Esophagus squamous epithelium (tissue), 5 donors: ENCODE measurements at regions not wholly inside any gene's neighbourhood (a gene's known extent, or its start where the extent isn't known, plus 50 kb on each side); places are given as distances from the start of the nearest gene placed in this dataset.
"Not testable (repeated sequence)": the region's sequence is repeated elsewhere in the genome, so short reads cannot be mapped to it uniquely, and the experiment has no call there.

Experiments
- DNase-seq: peaks from one replicate; lab custom pipeline; 2025; lab: John Stamatoyannopoulos, UW
- H3K27ac ChIP-seq, 4 donors: fragments of 200-600 bp; sonication (generic); one replicate each; pipeline ENCODE4 v1.5.1; 2016 to 2019; ENCODE audit warnings: mild to moderate bottlenecking in 1 of 4
- H3K27me3 ChIP-seq, 4 donors: fragments of 200-600 bp; sonication (generic); 1 replicate in 3 of 4; 2 replicates in 1 of 4; pipeline versions ENCODE4 v1.5.1 to v1.6.0; 2017 to 2021; ENCODE audit warnings: antibody characterized with exemption in 1 of 4
- H3K36me3 ChIP-seq, 3 donors: fragments of 200-600 bp; sonication (generic); one replicate each; pipeline ENCODE4 v1.5.1; 2016 to 2019
- H3K4me1 ChIP-seq, 3 donors: fragments of 200-600 bp; sonication (generic); one replicate each; pipeline ENCODE4 v1.5.1; 2017 to 2019
- H3K4me3 ChIP-seq, 4 donors: fragments of 200-600 bp; sonication (generic); 1 replicate in 3 of 4; 2 replicates in 1 of 4; pipeline ENCODE4 v1.5.1; 2016 to 2019; ENCODE audit warnings: mild to moderate bottlenecking in 2 of 4, moderate library complexity in 1 of 4
- H3K9me3 ChIP-seq, 3 donors: fragments of 200-600 bp; sonication (generic); one replicate each; pipeline ENCODE4 v1.5.1; 2016 to 2019
- POLR2A ChIP-seq, 4 donors: fragments of 450-650 bp; IDR thresholded peaks; one replicate each; pipeline ENCODE4 v1.6.1; 2017; ENCODE audit warnings: antibody characterized with exemption in 4 of 4, mild to moderate bottlenecking in 4 of 4, moderate library complexity in 3 of 4
- WGBS, 2 donors: methylation state at CpG; one replicate each; pipeline ENCODE4 v1.1.5; 2018; 5-methylcytosine and 5-hydroxymethylcytosine counted together
- intact Hi-C: fragments of 100-400 bp; cut with DNase I; formaldehyde crosslinking; loops from one replicate; pipeline ENCODE4 v1.15.0; 2022
- TF ChIP-seq, protein P1 (sequence below), 6 experiments: fragments of 450-650 bp in 4 of 6; fragments of 200-600 bp in 2 of 6; sonication (generic) in 2 of 6; IDR thresholded peaks; one replicate each; pipeline ENCODE4 v1.5.1; 2016 to 2019; ENCODE audit warnings: antibody characterized with exemption in 6 of 6, mild to moderate bottlenecking in 4 of 6, moderate library complexity in 4 of 6
- donor health status: DM: yes; HTN: yes; CAD: no.

DNA sequence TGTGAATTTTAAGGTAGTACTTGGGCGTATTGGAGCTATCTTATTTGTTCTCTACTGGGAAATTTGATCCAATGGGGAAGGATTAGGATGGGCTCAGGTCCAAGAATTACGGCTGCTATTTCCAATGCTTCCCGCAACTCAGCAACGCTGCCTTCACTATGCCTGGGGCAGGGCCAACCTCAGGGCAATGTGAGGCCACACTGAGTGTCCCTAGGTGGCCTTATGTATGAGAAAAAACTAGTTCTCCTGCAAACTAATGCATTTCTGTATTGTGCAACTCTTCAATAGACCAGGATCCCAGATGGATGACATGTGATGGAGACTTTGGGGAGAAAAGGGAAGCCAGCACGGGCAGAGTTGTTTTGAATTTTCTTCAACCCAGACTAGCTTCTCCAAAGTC lies 168.1 kb downstream of the DUSP10 start:
- no peaks in the 10 kb centered on the region for H3K9me3 ChIP-seq
- intact Hi-C loops: no loop called here
- no peak for TF ChIP-seq POLR2A (IDR thresholded peaks at IDR 0.05)
- TF ChIP-seq, protein P1, sequence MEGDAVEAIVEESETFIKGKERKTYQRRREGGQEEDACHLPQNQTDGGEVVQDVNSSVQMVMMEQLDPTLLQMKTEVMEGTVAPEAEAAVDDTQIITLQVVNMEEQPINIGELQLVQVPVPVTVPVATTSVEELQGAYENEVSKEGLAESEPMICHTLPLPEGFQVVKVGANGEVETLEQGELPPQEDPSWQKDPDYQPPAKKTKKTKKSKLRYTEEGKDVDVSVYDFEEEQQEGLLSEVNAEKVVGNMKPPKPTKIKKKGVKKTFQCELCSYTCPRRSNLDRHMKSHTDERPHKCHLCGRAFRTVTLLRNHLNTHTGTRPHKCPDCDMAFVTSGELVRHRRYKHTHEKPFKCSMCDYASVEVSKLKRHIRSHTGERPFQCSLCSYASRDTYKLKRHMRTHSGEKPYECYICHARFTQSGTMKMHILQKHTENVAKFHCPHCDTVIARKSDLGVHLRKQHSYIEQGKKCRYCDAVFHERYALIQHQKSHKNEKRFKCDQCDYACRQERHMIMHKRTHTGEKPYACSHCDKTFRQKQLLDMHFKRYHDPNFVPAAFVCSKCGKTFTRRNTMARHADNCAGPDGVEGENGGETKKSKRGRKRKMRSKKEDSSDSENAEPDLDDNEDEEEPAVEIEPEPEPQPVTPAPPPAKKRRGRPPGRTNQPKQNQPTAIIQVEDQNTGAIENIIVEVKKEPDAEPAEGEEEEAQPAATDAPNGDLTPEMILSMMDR (IDR thresholded peaks at IDR 0.05): no peak
- WGBS, 2 donors: 48 to 67% methylated on average over 5 of the region's 5 CpGs
- H3K4me3 ChIP-seq: no peak overlapping the region
- no peak overlapping the region for H3K27ac ChIP-seq
- no peaks in the 10 kb centered on the region for H3K27me3 ChIP-seq
- peaks cover 0 to 3% (median 0%) of the 10 kb centered on the region in 3 donors for H3K4me1 ChIP-seq
- H3K36me3 ChIP-seq: no peaks in the 10 kb centered on the region
- no peak for DNase-seq

DNA sequence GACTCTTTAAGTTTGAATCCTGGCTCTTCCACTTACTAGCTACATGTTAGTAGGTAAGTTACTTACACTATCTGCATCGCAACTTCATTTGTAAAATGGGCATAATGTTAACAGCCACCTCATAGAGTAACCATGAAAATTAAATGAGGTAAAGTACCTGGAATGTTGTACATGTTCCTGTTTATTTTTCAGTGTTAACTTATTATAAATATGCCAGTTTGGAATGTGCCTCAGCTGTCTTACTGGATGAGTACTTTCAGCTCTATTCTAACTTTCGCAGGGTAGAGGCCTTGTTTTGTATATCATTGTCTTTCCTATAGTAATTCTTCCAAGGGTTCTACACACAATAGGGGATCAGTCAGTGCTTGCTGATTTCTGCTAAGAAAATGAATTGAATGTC lies 167.4 kb downstream of the DUSP10 start:
- no peaks in the 10 kb centered on the region for H3K9me3 ChIP-seq
- WGBS, 2 donors: 89 to 96% methylated on average over 2 of the region's 2 CpGs
- intact Hi-C loops: no loop called here
- no peak overlapping the region for H3K4me3 ChIP-seq
- TF ChIP-seq, protein P1 (IDR thresholded peaks at IDR 0.05): no peak
- no peak for TF ChIP-seq POLR2A (IDR thresholded peaks at IDR 0.05)
- H3K27ac ChIP-seq: no peak overlapping the region
- peaks cover 0 to 3% (median 0%) of the 10 kb centered on the region in 3 donors for H3K4me1 ChIP-seq
- H3K27me3 ChIP-seq: no peaks in the 10 kb centered on the region
- DNase-seq: no peak
- no peaks in the 10 kb centered on the region for H3K36me3 ChIP-seq

DNA sequence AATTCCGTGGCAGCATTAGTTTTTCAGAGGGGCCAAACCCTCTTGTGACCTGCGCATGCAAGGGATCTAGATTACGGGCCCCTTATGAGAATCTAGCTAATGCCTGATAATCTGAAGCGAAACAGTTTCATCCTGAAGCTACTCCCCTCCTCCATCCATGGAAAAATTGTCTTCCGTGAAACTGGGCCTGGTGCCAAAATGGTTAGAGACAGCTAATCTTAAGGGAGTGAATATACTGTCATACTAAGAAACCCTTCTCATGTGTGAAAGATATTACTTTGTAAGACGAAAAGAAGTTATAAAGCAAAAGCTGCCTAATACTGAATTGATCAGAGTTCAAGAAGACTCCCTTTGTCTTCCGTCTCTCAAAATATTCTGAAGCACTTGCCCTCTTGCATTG lies 166.3 kb downstream of the DUSP10 start:
- no peak for DNase-seq
- Histone ChIP-seq H3K27ac (no peak overlapping the region), H3K4me1 (peaks cover 0 to 3% (median 0%) of the 10 kb centered on the region in 3 donors), H3K4me3 (no peak overlapping the region), H3K36me3 (no peaks in the 10 kb centered on the region), H3K9me3 (no peaks in the 10 kb centered on the region), H3K27me3 (no peaks in the 10 kb centered on the region)
- intact Hi-C loops: no loop called here
- TF ChIP-seq POLR2A (IDR thresholded peaks at IDR 0.05): no peak
- TF ChIP-seq, protein P1 (IDR thresholded peaks at IDR 0.05): no peak
- WGBS, 2 donors: 52 to 69% methylated on average over 6 to 7 of the region's 7 CpGs

DNA sequence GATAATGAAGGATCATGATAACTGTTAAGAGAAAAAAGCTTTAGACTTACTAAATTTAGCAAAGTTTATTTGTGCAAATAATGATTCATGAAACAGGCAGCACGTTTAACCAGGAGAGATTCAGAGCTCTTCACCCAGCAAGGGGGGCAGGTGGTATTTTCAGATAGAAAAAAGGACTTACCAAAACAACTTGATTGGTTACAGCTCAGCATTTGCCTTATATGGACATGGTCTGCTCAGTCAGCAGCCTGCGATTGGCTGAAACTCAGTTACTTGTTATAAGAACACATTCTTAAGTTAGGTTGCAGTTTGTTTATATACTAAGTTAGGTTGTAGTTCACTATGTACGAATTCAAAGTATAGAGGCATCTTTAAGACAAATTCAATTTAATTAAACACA lies 165.6 kb downstream of the DUSP10 start:
- TF ChIP-seq POLR2A (IDR thresholded peaks at IDR 0.05): no peak
- TF ChIP-seq, protein P1 (IDR thresholded peaks at IDR 0.05): no peak
- DNase-seq: no peak
- no peaks in the 10 kb centered on the region for H3K36me3 ChIP-seq
- WGBS, 2 donors: 54 to 58% methylated on average over 3 of the region's 3 CpGs
- no peaks in the 10 kb centered on the region for H3K9me3 ChIP-seq
- H3K27me3 ChIP-seq: no peaks in the 10 kb centered on the region
- intact Hi-C loops: no loop called here
- H3K4me1 ChIP-seq: peaks cover 0 to 3% (median 0%) of the 10 kb centered on the region in 3 donors
- no peak overlapping the region for H3K27ac ChIP-seq
- H3K4me3 ChIP-seq: no peak overlapping the region

DNA sequence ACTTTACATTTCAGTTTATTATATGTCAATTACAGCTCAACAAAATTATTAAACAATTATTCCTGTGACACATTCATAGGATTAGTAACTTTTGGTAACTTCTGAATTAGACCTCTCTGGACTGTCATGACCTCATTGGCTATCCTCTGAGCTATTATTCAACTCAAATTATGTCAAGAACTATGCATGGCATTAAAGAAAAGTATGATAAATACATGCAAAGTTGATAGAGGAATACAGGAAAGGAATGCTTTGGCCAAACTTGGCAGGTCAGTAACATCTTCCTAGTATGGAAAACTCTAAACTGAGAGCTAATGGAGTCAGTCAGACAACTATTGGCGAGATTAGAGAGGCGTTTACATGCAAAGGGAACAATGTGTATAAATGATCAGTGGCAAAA lies 158.4 kb downstream of the DUSP10 start:
- Histone ChIP-seq H3K9me3 (no peaks in the 10 kb centered on the region), H3K36me3 (no peaks in the 10 kb centered on the region), H3K27ac (no peak overlapping the region), H3K27me3 (no peaks in the 10 kb centered on the region), H3K4me1 (no peaks in the 10 kb centered on the region), H3K4me3 (no peak overlapping the region)
- WGBS, 2 donors: 64 to 78% methylated on average over 2 of the region's 2 CpGs
- no peak for DNase-seq
- TF ChIP-seq POLR2A (IDR thresholded peaks at IDR 0.05): no peak
- TF ChIP-seq, protein P1 (IDR thresholded peaks at IDR 0.05): no peak
- intact Hi-C loops: no loop called here

DNA sequence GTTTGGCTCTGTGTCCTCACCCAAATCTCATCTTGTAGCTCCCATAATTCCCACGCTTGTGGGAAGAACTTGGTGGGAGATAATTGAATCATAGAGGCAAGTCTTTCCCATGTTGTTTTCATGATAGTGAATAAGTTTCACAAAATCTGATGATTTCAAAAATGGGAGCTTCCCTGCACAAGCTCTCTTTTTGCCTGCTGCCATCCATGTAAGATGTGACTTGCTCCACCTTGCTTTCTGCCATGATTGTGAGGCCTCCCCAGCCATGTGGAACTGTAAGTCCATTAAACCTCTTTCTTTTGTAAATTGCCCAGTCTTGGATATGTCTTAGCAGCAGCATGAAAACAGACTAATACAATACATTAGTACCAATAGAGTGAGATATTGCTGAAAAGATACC lies 154.9 kb downstream of the DUSP10 start:
- DNase-seq, H3K27me3 ChIP-seq, H3K9me3 ChIP-seq, intact Hi-C loops, H3K27ac ChIP-seq, H3K4me1 ChIP-seq, H3K4me3 ChIP-seq, H3K36me3 ChIP-seq: not testable (repeated sequence)
- 85 to 100% methylated on average over 1 of the region's 1 CpG for WGBS, 2 donors

DNA sequence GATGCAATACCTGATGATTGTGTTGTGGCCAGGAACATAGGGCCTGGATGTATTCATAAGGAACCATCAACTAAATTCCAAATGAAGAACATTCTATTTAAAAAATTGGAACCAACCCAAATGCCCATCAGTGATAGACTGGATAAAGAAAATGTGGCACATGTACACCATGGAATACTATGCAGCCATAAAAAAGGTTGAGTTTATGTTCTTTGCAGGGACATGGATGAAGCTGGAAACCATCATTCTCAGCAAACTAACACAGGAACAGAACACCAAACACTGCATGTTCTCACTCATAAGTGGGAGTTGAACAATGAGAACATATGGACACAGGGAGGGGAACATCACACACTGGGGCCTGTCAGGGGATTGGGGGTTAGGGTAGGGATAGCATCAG lies 150.6 kb downstream of the DUSP10 start:
- intact Hi-C loops, H3K36me3 ChIP-seq, DNase-seq: not testable (repeated sequence)

More for the DNA sequence above, 150.6 kb downstream of the DUSP10 start:
- not testable (repeated sequence) for H3K4me3 ChIP-seq, H3K27ac ChIP-seq, H3K4me1 ChIP-seq, H3K27me3 ChIP-seq, H3K9me3 ChIP-seq
